HFF-Myc (cell line): ENCODE measurements at regions not wholly inside any gene's neighbourhood (a gene's known extent, or its start where the extent isn't known, plus 50 kb on each side); places are given as distances from the start of the nearest gene placed in this dataset.

Experiments used
- DNase-seq: peaks from one replicate; pipeline ENCODE4 v3.0.0-alpha.2; 2011; ENCODE audit warnings: low read depth; ENCODE audit errors: extremely low read depth
- H3K4me3 ChIP-seq: replicated peaks from 2 replicates; pipeline ENCODE4 v1.5.1; 2011; ENCODE audit warnings: low read depth, mild to moderate bottlenecking, control low read depth, low read length
- CTCF ChIP-seq: IDR thresholded peaks from 2 replicates; pipeline ENCODE4 v1.5.1; 2012; ENCODE audit warnings: mild to moderate bottlenecking, low read depth, low read length, control low read depth; ENCODE audit errors: missing control alignments

GRCh38 chr16:72427783-72428331, 255.9 kb upstream of the PMFBP1 start:
- H3K4me3 ChIP-seq: no peak overlapping the region
- TF ChIP-seq CTCF: no peak
- no peak for DNase-seq

- H3K4me3 ChIP-seq: no peak overlapping the region
- DNase-seq: no peak
- TF ChIP-seq CTCF: no peak
These were observed 255.3 kb upstream of the PMFBP1 start for GRCh38 chr16:72427051-72427782.

- H3K4me3 ChIP-seq: no peak overlapping the region
- TF ChIP-seq CTCF: no peak
- no peak for DNase-seq
These were observed 254.4 kb upstream of the PMFBP1 start for GRCh38 chr16:72426386-72426785.

GRCh38 chr16:72425571-72426341, 253.8 kb upstream of the PMFBP1 start:
- no peak for DNase-seq
- H3K4me3 ChIP-seq: no peak overlapping the region
- no peak for TF ChIP-seq CTCF

GRCh38 chr16:72424757-72425156, 252.8 kb upstream of the PMFBP1 start:
- no peak overlapping the region for H3K4me3 ChIP-seq
- DNase-seq: no peak
- TF ChIP-seq CTCF: no peak

- H3K4me3 ChIP-seq: no peak overlapping the region
- TF ChIP-seq CTCF: no peak
- DNase-seq: no peak
These were observed 250.4 kb upstream of the PMFBP1 start for GRCh38 chr16:72422308-72422897.
